Uterus (tissue), 3 donors: ENCODE measurements at regions not wholly inside any gene's neighbourhood (a gene's known extent, or its start where the extent isn't known, plus 50 kb on each side); places are given as distances from the start of the nearest gene placed in this dataset.
"Not testable (repeated sequence)": the region's sequence is repeated elsewhere in the genome, so short reads cannot be mapped to it uniquely, and the experiment has no call there.

ENCODE experiments used
- DNase-seq, 2 donors: peaks; one replicate each; pipeline ENCODE4 v3.0.0-alpha.2; 2019 to 2020
- H3K27ac ChIP-seq, 2 donors: fragments of 200-600 bp; sonication (generic); 1 replicate in 1 of 2; 2 replicates in 1 of 2; pipeline ENCODE4 v1.5.1; 2016 to 2018
- H3K27me3 ChIP-seq, 2 donors: fragments of 200-600 bp; sonication (generic); one replicate each; pipeline ENCODE4 v1.5.1; 2018 to 2019; ENCODE audit warnings: control low read depth in 1 of 2
- H3K36me3 ChIP-seq, 2 donors: fragments of 200-600 bp; sonication (generic); one replicate each; pipeline ENCODE4 v1.5.1; 2019; ENCODE audit warnings: control low read depth in 1 of 2
- H3K4me1 ChIP-seq, 2 donors: fragments of 200-600 bp; sonication (generic); one replicate each; pipeline ENCODE4 v1.5.1; 2018 to 2019; ENCODE audit warnings: control low read depth in 1 of 2
- H3K4me3 ChIP-seq, 2 donors: fragments of 200-600 bp; sonication (generic); 1 replicate in 1 of 2; 2 replicates in 1 of 2; pipeline ENCODE4 v1.5.1; 2018 to 2019; ENCODE audit warnings: mild to moderate bottlenecking in 1 of 2
- H3K9me3 ChIP-seq, 2 donors: fragments of 200-600 bp; sonication (generic); one replicate each; pipeline ENCODE4 v1.5.1; 2019; ENCODE audit warnings: control low read depth in 1 of 2
- POLR2A ChIP-seq, 2 donors: fragments of 450-650 bp; IDR thresholded peaks; one replicate each; pipeline ENCODE4 v1.6.1; 2016; ENCODE audit warnings: antibody characterized with exemption in 2 of 2, mild to moderate bottlenecking in 1 of 2, moderate library complexity in 1 of 2
- intact Hi-C: fragments of 100-400 bp; cut with DNase I; formaldehyde crosslinking; loops from one replicate; pipeline ENCODE4 v1.15.1; 2023; ENCODE audit warnings: low total_unique reads
- TF ChIP-seq, protein P1 (sequence below), 4 experiments: fragments of 200-600 bp in 2 of 4; fragments of 450-650 bp in 2 of 4; sonication (generic) in 2 of 4; IDR thresholded peaks; one replicate each; pipeline ENCODE4 v1.5.1; 2016 to 2019; ENCODE audit warnings: antibody characterized with exemption in 4 of 4, mild to moderate bottlenecking in 2 of 4, moderate library complexity in 1 of 4
- donor health status: DM: yes; HTN: yes; CAD: no.

DNA sequence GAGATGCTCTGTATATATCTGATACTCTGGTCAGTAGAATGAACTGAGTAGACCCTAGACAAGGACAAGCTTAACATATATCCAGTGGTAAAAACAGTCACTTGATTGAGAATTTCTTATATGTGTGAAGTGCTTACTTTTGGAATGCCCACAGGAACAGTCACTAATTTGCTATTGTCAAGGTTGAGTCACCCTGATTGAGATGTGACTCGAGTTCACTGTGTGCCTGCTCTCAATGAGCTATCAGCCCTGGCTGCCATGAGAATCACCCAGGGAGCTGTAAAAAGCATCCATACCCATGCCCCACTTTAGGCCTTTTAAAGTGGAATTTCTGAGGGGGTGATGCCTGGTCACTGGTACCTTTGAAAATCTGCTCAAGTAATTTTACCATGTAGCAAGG lies 283.7 kb downstream of the SUCLG1 start:
- intact Hi-C loops: no loop called here
- H3K27me3 ChIP-seq: no peaks in the 10 kb centered on the region
- H3K27ac ChIP-seq: no peak overlapping the region
- no peak overlapping the region for H3K4me3 ChIP-seq
- H3K4me1 ChIP-seq: no peaks in the 10 kb centered on the region
- no peak for DNase-seq
- no peak for TF ChIP-seq POLR2A (IDR thresholded peaks at IDR 0.05)
- TF ChIP-seq, protein P1, sequence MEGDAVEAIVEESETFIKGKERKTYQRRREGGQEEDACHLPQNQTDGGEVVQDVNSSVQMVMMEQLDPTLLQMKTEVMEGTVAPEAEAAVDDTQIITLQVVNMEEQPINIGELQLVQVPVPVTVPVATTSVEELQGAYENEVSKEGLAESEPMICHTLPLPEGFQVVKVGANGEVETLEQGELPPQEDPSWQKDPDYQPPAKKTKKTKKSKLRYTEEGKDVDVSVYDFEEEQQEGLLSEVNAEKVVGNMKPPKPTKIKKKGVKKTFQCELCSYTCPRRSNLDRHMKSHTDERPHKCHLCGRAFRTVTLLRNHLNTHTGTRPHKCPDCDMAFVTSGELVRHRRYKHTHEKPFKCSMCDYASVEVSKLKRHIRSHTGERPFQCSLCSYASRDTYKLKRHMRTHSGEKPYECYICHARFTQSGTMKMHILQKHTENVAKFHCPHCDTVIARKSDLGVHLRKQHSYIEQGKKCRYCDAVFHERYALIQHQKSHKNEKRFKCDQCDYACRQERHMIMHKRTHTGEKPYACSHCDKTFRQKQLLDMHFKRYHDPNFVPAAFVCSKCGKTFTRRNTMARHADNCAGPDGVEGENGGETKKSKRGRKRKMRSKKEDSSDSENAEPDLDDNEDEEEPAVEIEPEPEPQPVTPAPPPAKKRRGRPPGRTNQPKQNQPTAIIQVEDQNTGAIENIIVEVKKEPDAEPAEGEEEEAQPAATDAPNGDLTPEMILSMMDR (IDR thresholded peaks at IDR 0.05): no peak
- H3K36me3 ChIP-seq: no peaks in the 10 kb centered on the region
- H3K9me3 ChIP-seq: no peaks in the 10 kb centered on the region

DNA sequence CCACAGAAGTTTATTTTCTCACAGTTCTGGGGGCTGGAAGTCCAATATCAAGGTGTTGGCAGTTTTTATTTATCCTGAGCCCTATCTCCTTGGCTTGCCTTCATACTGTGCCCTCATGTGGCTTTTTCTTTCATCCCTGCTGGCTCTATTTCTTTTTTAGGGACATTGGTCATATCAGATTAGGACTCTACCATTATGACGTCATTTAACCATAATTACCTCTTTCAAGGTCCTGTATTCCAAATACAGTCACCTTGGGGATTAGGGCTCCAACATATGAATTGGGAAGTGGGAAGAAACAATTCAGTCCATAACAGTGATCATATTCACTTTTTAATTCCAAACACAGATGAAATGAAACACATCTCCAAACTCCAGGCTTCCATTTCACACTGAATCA lies 286.0 kb downstream of the SUCLG1 start:
- Histone ChIP-seq H3K4me3 (no peak overlapping the region), H3K27ac (no peak overlapping the region), H3K9me3 (no peaks in the 10 kb centered on the region), H3K4me1 (no peaks in the 10 kb centered on the region), H3K36me3 (no peaks in the 10 kb centered on the region), H3K27me3 (no peaks in the 10 kb centered on the region)
- no peak for DNase-seq
- intact Hi-C loops: no loop called here
- TF ChIP-seq POLR2A (IDR thresholded peaks at IDR 0.05): no peak
- TF ChIP-seq, protein P1 (IDR thresholded peaks at IDR 0.05): no peak

DNA sequence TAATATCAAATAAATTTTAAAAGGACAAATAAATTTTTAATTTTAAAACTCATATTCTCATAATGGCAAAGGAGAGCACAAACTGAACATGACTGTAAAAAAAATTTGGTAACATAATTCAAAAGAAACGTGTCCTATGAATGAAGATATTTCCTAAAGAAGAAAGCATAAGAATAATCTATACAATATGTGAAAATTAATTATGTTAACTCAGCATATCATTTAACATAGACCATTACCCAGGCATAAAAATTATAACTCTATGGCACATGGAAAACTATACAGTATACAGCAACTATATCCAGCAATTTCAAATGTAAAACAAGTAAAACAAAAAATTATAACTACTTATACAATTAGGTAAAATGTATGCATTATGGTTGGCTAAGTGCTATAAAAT lies 288.1 kb downstream of the SUCLG1 start:
- no peak for DNase-seq
- intact Hi-C loops: no loop called here
- Histone ChIP-seq H3K36me3 (no peaks in the 10 kb centered on the region), H3K4me3 (no peak overlapping the region), H3K9me3 (no peaks in the 10 kb centered on the region), H3K27me3 (no peaks in the 10 kb centered on the region), H3K27ac (no peak overlapping the region), H3K4me1 (no peaks in the 10 kb centered on the region)
- TF ChIP-seq, protein P1 (IDR thresholded peaks at IDR 0.05): no peak
- TF ChIP-seq POLR2A (IDR thresholded peaks at IDR 0.05): no peak

DNA sequence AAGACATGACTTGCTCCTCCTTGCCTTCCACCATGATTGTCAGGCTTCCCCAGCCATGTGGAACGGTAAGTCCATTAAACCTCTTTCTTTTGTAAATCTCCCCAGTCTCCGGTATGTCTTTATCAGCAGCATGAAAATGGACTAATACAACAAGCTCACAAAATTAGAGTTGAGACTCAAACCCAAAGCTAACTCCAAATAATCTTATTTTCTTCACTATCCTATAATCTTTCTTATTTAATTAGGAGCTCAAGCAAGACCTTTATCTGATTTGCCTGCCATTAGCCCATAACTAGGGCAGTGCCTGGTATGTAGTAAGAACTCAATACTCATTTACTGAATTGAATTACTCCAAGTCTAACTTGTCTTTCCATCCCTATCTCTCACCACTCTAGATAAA lies 289.2 kb downstream of the SUCLG1 start:
- Histone ChIP-seq H3K27ac (no peak overlapping the region), H3K27me3 (no peaks in the 10 kb centered on the region), H3K36me3 (no peaks in the 10 kb centered on the region), H3K4me3 (no peak overlapping the region), H3K9me3 (no peaks in the 10 kb centered on the region), H3K4me1 (no peaks in the 10 kb centered on the region)
- TF ChIP-seq, protein P1 (IDR thresholded peaks at IDR 0.05): no peak
- no peak for TF ChIP-seq POLR2A (IDR thresholded peaks at IDR 0.05)
- intact Hi-C loops: no loop called here
- no peak for DNase-seq

DNA sequence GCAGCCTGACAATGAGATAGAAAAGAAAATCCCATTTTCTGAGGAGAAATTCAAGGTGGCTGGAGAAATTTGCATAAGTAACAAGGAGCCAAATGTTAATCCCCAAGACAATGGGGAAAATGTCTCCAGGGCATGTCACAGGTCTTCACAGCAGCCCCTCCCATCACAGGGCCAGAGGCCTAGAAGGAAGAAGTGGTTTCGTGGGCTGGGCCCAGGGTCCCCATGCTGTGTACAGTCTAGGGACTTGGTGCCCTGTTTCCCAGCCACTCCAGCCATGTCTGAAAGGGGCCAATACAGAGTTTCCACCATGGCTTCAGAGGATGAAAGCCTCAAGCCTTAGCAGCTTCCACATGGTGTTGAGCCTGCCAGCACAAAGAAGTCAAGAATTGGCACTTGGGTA lies 290.5 kb downstream of the SUCLG1 start:
- H3K36me3 ChIP-seq, H3K9me3 ChIP-seq, H3K4me1 ChIP-seq, DNase-seq, H3K4me3 ChIP-seq, H3K27ac ChIP-seq, H3K27me3 ChIP-seq, intact Hi-C loops: not testable (repeated sequence)

DNA sequence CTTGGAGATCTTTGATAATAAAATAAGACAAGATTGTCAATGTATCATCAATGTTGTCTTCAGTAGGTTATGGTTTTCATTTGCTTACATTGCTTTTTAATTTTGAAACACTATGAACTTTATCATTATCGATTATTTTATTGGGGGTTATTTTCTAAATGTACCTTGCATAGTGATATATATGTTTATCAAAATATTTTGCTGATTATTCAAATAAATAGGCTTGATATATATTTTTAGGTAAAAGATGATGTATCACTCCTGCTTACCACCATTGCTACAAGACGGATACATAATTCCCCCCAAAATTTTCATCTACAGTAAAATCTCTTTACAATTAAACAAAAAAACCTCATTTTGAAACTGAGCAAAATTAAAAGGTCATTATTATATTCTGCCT lies 293.8 kb downstream of the SUCLG1 start:
- H3K4me3 ChIP-seq: no peak overlapping the region
- no peaks in the 10 kb centered on the region for H3K36me3 ChIP-seq
- no peaks in the 10 kb centered on the region for H3K27me3 ChIP-seq
- TF ChIP-seq, protein P1 (IDR thresholded peaks at IDR 0.05): no peak
- TF ChIP-seq POLR2A (IDR thresholded peaks at IDR 0.05): no peak
- no peaks in the 10 kb centered on the region for H3K9me3 ChIP-seq
- intact Hi-C loops: no loop called here
- no peak overlapping the region for H3K27ac ChIP-seq
- no peak for DNase-seq
- H3K4me1 ChIP-seq: no peaks in the 10 kb centered on the region
